HTR-8/SVneo (cell line): ENCODE measurements at regions not wholly inside any gene's neighbourhood (a gene's known extent, or its start where the extent isn't known, plus 50 kb on each side); places are given as distances from the start of the nearest gene placed in this dataset.

Source experiments
- DNase-seq: peaks from one replicate; pipeline ENCODE4 v3.0.0; 2011; ENCODE audit warnings: low spot score, mixed read lengths; ENCODE audit not compliant: insufficient read length
- FAIRE-seq: peaks from 2 replicates; lab custom pipeline; 2011; peaks lifted over from hg19 to GRCh38; lab: Jason Lieb, UNC

GRCh38 chr13:80284290-80284689, 56.6 kb downstream of the SPRY2 start:
- FAIRE-seq (no peak), DNase-seq (no peak)

- FAIRE-seq (no peak), DNase-seq (no peak)
Observed at GRCh38 chr13:80278706-80279105, 62.2 kb downstream of the SPRY2 start.

DNA sequence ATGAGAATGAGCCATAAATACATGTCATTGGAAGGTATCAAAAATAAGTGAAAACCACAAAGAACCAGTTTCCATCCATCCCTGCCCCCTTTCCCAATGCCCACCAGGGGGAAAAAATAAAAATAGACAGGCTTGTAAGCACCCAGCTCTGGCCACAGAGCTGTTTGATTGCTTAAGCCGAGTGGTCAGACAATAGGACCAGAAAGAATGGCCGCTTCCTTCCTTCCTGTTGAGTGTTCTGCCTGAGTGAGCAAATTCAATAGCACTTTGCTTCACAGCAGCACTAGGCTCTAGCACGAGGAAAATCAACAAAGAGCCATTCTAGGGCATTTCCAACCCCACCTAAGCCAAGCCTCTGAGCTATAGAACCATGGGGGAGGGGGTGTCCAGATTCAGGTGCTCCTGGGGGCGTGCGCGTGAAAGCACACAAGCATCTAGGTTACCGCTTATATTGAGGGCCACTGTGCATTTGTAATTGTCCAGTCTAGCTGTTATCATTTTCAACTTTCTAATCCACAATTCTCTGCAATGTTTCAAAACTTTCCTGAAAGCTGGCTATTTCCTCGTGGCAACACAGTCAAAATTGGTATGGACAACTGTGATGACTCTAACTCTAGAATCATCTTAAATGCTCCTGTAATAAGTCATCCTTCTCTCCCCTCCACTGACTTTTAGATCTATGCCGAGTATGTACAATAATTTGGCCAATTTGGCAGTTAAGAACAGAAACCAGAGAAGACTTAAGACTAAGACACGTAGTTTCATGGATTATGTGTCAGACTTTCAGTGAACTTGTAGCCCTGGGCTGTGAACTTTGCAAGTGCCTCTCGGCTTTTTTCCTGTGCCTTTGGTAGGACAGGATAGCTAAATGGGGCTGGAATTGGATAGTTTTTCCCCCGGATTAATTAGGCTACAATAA, 64.3 kb downstream of the SPRY2 start:
- FAIRE-seq: no peak

GRCh38 chr13:80274643-80275042, 66.3 kb downstream of the SPRY2 start:
- peak; percentile 13 for DNase-seq
- no peak for FAIRE-seq

More for the DNA sequence above, 64.3 kb downstream of the SPRY2 start:
- DNase-seq: no peak

DNA sequence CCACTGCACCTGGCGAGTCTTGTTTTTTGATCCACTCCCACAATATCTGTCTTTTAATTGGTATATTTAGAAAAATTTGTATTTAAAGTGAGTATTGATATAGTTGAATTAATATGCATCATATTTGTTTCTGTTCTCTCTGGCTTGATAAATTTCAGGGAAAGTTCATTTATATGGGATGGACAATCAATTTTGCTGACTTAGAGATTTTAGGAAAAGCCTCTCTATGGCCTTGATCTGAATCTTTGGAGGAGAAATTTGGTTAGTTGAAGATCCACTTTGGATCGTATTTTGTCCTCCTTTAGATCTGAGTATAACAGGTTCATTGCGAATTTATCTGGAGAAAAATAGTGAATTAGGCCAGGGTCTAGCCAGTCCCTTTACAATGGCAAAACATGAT, 67.2 kb downstream of the SPRY2 start:
- FAIRE-seq: no peak

GRCh38 chr13:80265348-80265747, 75.6 kb downstream of the SPRY2 start:
- FAIRE-seq (no peak), DNase-seq (no peak)

More for the DNA sequence above, 67.2 kb downstream of the SPRY2 start:
- DNase-seq: no peak

- FAIRE-seq (no peak), DNase-seq (no peak)
Observed at GRCh38 chr13:80263745-80264513, 77.0 kb downstream of the SPRY2 start.

GRCh38 chr13:80262051-80262695, 78.8 kb downstream of the SPRY2 start:
- FAIRE-seq: no peak
- DNase-seq: no peak

- no peak for DNase-seq
- no peak for FAIRE-seq
Observed at GRCh38 chr13:80259159-80259558, 81.8 kb downstream of the SPRY2 start.

GRCh38 chr13:80256352-80256932, 84.5 kb downstream of the SPRY2 start:
- DNase-seq (no peak), FAIRE-seq (no peak)

DNA sequence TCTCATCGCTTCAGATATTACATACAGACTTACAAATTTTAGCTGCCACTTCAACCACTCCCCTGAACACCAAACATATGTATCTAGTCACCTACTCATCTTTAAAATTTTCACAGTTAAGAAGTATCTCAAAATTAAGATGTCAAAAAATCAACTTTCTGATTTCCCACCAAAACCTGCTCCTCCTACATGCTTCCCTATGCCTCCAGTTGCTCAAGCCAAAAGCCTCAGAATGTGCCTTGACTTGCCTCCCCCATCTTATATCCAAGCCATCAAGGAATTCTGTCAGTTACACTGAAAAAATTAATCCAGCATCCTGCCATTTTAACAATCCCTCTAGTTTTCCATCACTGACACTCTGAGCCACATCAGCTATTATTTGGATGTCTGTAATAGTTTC, 85.0 kb downstream of the SPRY2 start:
- DNase-seq: no peak
- FAIRE-seq: no peak

DNA sequence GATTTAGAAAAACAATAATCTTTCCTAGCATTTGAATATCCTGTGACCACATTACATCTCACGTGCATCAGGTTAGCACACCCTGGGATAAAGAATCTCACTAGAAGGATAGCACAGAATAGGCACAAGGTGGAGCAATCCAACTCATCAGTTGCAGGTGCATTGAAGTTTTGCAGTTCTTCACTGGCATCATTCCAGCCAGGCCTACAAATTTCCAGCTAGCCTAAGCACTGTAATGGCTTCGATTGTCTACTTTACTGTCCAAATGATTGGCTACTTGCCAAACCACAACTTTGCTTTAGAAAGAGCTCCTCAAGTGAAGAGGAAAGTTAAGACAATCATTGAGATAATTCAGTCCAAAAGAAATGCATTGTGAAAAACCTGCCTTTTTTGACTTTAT, 89.5 kb downstream of the SPRY2 start:
- no peak for FAIRE-seq

DNA sequence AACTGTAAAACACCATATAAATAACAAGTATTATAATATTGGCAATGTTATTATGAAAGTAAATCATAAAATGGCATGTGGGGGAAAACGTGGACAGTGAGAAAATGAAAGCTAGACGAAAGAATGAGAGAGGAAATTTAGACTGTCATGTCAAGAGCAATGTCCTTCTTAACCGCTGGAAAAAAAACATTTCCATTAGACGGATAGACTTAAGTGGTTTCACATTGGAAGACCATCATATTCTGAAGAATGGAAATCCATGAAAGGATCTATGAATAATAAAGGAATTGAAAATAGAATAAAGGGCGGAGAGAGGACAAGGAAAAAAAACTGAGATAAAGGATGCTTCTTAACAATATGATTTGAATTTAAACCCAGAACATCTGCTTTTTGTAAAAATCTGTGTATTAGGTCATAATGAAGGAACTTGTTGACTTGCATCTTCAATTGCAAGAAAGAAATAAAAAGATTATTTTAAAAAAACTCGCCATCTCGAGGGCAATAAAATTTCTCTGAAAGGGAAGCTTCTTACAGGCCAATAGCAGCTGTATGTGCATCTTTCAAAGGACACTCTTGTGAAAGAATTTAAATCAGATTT, 90.6 kb downstream of the SPRY2 start:
- no peak for FAIRE-seq
- DNase-seq: no peak

More for the DNA sequence above, 89.5 kb downstream of the SPRY2 start:
- no peak for DNase-seq

DNA sequence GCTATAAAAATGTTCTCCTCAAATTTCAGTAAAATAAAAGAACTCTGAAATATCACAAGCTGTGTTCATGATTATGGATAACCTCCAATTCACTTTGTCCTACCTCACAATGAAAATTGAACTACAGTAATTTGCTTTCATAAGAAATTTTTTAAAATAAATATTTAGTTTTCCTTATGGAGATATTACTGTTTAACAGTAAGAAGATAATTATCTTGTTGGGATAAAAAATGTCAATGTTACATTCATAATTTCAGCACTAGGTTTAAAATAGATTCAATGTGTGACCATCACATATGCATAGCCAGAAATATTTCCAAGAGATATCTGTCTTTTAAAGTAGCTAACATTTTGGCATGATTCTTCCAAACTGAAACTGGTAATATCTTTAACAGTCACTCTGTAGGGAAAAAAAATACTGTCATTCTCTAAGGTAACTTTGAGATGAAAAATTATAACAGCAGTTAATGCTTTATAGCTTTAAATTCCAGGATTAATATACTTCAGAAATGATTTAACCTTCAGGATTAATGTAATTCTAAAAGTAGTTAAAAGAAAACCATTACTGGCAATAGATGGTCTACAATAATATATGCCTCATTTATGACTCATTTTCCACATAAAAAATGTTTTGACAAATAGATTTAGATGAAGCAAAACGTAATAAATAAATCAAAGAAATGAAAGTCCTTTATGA, 91.3 kb downstream of the SPRY2 start:
- no peak for DNase-seq
- no peak for FAIRE-seq

DNA sequence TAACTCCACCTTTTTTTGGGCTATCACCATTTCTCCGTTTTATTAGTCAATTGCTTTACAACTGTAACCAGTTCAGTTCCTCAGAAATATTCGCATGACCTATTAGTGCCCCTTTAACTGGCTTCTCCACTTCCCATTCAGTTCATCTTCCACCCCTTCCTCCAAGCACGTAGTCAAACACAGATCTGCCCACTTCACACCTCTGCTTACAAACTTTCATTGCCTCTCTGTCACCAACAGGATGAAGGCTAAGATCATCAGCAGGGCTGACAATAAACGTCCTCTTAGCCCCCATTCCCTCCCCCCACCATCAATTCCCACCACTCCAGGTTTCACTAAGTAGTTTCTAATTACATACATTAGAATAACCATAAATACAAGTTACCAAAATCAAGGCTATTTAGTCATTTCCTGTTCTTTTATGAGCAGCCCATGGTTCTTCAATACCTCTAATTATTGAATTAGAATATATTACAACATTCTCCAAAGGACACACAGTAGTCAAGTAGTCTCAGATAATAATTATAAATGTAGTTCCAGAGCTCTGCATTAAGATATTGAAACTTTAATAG, 95.7 kb downstream of the SPRY2 start:
- DNase-seq: no peak
- no peak for FAIRE-seq

DNA sequence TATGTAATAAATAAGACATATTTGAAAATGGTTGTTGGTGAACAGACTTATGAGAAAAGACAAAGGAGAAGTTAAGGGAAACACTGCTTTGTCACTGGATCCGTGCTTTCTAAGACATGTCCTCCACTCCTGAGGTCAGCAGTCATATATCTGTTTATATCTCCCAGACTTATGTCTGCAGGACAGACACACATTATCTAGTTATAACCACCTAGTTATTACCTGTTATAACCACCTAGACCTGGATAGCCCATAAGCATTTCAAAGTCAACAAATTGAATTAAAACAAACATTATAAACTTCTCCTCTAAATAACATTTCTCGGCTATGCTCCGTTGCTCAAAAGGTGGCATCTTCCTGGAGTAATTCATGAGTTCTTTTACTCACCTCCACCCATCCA, 96.4 kb downstream of the SPRY2 start:
- no peak for FAIRE-seq
- no peak for DNase-seq

DNA sequence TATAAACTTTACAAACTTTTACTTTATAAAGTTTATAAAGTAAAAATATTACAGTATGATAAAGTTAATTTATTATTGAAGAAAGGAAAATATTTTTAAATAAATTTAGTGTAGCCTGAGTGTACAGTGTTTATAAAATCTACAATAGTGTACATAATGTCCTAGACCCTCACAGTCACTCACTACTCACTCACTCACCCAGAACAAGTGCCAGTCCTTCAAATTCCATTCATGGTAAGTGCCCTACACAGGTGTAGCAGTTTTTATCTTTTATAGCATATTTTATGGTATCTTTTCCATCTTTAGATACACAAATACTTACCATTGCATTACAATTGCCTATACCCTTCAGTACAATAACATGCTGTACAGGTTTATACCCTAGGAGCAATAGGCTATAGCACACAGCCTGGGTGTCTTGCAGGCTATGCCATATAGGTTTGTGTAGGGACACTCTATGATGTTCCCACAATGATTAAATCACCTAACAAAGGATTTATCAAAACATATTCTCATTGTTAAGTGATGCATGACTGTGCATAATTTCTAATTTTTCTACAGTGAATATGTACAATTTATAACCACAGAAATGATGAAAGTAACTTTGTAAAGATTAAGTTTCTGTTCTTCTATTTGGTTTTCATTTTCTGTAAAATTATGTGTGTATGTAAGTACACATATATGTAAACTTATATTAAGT, 98.0 kb downstream of the SPRY2 start:
- FAIRE-seq (no peak), DNase-seq (no peak)

DNA sequence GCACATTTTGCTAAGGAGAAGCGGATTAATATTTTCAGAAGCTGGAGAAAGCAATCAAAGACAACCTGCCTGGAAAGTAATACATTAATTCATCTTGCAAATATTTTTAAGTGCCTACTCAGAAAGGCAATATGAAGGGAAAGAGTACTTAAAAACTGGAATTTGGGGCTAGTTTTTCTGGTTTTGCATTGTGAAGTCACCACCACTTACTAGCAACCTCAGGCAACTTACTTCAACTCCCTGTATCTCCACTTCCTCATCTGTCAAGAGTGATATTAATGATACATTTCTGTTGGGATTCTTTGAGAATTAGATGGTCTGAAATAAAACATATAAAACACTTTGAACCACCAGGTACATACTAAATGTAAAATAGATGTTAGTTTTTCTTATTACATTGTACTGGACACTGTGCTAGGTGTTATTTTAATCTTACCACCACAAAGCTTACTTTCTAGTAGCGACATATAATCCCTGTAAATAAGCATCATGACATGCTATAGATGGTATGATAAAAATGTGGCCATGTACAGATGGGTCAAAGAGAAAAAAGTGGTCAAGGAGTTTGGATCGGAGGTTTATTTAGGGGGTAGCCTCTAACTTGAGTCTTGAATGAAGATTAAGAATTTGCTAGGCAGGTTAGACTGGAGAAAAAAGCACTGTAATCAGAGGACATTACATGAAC, 101.2 kb downstream of the SPRY2 start:
- no peak for DNase-seq
- FAIRE-seq: no peak
